ENCODE measurements at regions not wholly inside any gene's neighbourhood (a gene's known extent, or its start where the extent isn't known, plus 50 kb on each side); places are given as distances from the start of the nearest gene placed in this dataset.

- TF ChIP-seq EZH2 (IDR thresholded peaks at IDR 0.05; ENCODE audit: insufficient read depth, poor library complexity, severe bottlenecking) (no peak), EZH2phosphoT487 (IDR thresholded peaks at IDR 0.05; ENCODE audit: insufficient read depth, low read depth) (no peak)
These were observed 201.7 kb downstream of the CDRT15L2 start for GRCh38 chr17:20781260-20781659.

Measured in GM23248 (cell line).